Hepatocyte (in vitro differentiated cells): ENCODE measurements at regions not wholly inside any gene's neighbourhood (a gene's known extent, or its start where the extent isn't known, plus 50 kb on each side); places are given as distances from the start of the nearest gene placed in this dataset.

ENCODE experiments used
- DNase-seq: peaks from one replicate; pipeline ENCODE4 v3.0.0-alpha.2; 2016; ENCODE audit warnings: low spot score
- H2AFZ ChIP-seq: fragments of 200-600 bp; sonication (generic); 2 replicates; pipeline ENCODE4 v1.6.0; 2016; ENCODE audit warnings: antibody characterized with exemption, mild to moderate bottlenecking
- H3K27ac ChIP-seq: fragments of 200-600 bp; sonication (generic); 2 replicates; pipeline ENCODE4 v1.5.1; 2016; ENCODE audit warnings: mild to moderate bottlenecking
- H3K27me3 ChIP-seq: fragments of 200-600 bp; sonication (generic); 2 replicates; pipeline ENCODE4 v1.6.1; 2016
- H3K36me3 ChIP-seq: fragments of 200-600 bp; sonication (generic); replicated peaks from 2 replicates; pipeline ENCODE4 v1.5.1; 2016; ENCODE audit warnings: low read depth; ENCODE audit not compliant: insufficient read depth
- H3K4me1 ChIP-seq: fragments of 200-600 bp; sonication (generic); 2 replicates; pipeline ENCODE4 v1.5.1; 2016; ENCODE audit warnings: mild to moderate bottlenecking, moderate library complexity; ENCODE audit not compliant: insufficient read depth
- H3K4me2 ChIP-seq: fragments of 200-600 bp; sonication (generic); 2 replicates; pipeline ENCODE4 v1.6.0; 2016
- H3K4me3 ChIP-seq: fragments of 200-600 bp; sonication (generic); 2 replicates; pipeline ENCODE4 v1.5.1; 2016; ENCODE audit warnings: mild to moderate bottlenecking
- H3K79me2 ChIP-seq: fragments of 200-600 bp; sonication (generic); 2 replicates; pipeline ENCODE4 v1.6.0; 2017; ENCODE audit warnings: mild to moderate bottlenecking
- H3K9me2 ChIP-seq: fragments of 200-600 bp; sonication (generic); replicated peaks from 2 replicates; pipeline ENCODE4 v1.6.0; 2017; ENCODE audit warnings: mild to moderate bottlenecking; ENCODE audit not compliant: insufficient read depth
- H3K9me3 ChIP-seq: fragments of 200-600 bp; sonication (generic); 2 replicates; pipeline ENCODE4 v1.5.1; 2016; ENCODE audit warnings: low read depth, mild to moderate bottlenecking
- H4K20me1 ChIP-seq: fragments of 200-600 bp; sonication (generic); 2 replicates; pipeline ENCODE4 v1.6.0; 2016; ENCODE audit warnings: mild to moderate bottlenecking; ENCODE audit not compliant: insufficient read depth, poor library complexity, severe bottlenecking
- EZH2 ChIP-seq: fragments of 200-600 bp; sonication (generic); IDR thresholded peaks from 2 replicates; pipeline ENCODE4 v1.6.1; 2016; ENCODE audit warnings: antibody characterized with exemption, mild to moderate bottlenecking, borderline replicate concordance
- EZH2phosphoT487 ChIP-seq: fragments of 200-600 bp; sonication (generic); IDR thresholded peaks from one replicate; pipeline ENCODE4 v1.6.1; 2018; ENCODE audit warnings: antibody characterized with exemption, mild to moderate bottlenecking, low read depth, moderate library complexity; ENCODE audit not compliant: unreplicated experiment, severe bottlenecking
- WGBS: methylation state at CpG from one replicate; pipeline ENCODE4 v1.1.6; 2016; ENCODE audit warnings: low lambda C conversion rate; ENCODE audit errors: missing lambda C conversion rate; 5-methylcytosine and 5-hydroxymethylcytosine counted together
- TF ChIP-seq, protein P1 (sequence below): fragments of 200-600 bp; sonication (generic); IDR thresholded peaks from 2 replicates; pipeline ENCODE4 v1.5.1; 2016; ENCODE audit warnings: antibody characterized with exemption, mild to moderate bottlenecking; ENCODE audit not compliant: poor library complexity

DNA sequence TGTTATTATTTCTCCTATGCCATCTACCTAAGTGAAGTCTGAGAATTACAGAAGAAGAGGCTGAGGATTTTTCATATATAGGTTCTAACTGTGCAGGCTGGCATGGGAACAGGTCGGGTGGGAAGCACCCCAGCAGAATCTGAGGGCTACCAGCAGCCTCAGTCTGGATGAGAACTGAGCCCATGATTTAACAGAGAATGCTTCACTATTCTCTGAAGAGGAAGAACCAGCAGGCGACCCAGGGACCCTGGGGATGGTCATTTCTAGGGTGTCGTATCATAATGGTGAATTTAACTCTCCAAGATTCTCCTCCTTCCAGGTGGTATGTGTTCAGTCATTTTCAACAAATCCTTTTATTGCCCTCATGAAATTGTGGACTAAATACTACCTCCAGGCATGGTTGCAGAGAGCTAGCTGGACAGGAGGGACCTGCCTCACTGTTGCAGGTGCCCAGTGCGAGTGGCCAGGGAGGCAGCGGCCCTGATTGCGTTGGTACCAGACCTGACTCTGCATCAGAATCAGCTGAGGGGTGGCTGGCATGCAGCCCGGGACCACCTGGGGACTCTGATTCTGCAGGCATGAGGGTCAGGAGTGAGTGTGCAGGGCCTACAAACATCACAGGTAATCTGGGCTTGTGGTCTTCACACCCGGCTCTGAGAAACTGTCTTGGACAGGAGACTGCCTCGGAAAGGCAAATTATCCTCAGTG lies 272.2 kb downstream of the TSN start:
- Histone ChIP-seq H3K79me2 (no peaks in the 10 kb centered on the region), H3K36me3 (no peaks in the 10 kb centered on the region), H4K20me1 (no peaks in the 10 kb centered on the region), H3K4me2 (no peak overlapping the region), H3K9me3 (no peaks in the 10 kb centered on the region), H3K27ac (no peak overlapping the region), H3K27me3 (peaks cover 4% of the 10 kb centered on the region), H3K4me3 (no peak overlapping the region), H3K9me2 (no peaks in the 10 kb centered on the region), H2AFZ (no peak overlapping the region), H3K4me1 (no peaks in the 10 kb centered on the region)
- TF ChIP-seq EZH2phosphoT487 (no peak), EZH2 (no peak)
- TF ChIP-seq, protein P1, sequence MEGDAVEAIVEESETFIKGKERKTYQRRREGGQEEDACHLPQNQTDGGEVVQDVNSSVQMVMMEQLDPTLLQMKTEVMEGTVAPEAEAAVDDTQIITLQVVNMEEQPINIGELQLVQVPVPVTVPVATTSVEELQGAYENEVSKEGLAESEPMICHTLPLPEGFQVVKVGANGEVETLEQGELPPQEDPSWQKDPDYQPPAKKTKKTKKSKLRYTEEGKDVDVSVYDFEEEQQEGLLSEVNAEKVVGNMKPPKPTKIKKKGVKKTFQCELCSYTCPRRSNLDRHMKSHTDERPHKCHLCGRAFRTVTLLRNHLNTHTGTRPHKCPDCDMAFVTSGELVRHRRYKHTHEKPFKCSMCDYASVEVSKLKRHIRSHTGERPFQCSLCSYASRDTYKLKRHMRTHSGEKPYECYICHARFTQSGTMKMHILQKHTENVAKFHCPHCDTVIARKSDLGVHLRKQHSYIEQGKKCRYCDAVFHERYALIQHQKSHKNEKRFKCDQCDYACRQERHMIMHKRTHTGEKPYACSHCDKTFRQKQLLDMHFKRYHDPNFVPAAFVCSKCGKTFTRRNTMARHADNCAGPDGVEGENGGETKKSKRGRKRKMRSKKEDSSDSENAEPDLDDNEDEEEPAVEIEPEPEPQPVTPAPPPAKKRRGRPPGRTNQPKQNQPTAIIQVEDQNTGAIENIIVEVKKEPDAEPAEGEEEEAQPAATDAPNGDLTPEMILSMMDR = no peak
- 93% methylated on average over 9 of the region's 9 CpGs for WGBS
- DNase-seq = no peak

DNA sequence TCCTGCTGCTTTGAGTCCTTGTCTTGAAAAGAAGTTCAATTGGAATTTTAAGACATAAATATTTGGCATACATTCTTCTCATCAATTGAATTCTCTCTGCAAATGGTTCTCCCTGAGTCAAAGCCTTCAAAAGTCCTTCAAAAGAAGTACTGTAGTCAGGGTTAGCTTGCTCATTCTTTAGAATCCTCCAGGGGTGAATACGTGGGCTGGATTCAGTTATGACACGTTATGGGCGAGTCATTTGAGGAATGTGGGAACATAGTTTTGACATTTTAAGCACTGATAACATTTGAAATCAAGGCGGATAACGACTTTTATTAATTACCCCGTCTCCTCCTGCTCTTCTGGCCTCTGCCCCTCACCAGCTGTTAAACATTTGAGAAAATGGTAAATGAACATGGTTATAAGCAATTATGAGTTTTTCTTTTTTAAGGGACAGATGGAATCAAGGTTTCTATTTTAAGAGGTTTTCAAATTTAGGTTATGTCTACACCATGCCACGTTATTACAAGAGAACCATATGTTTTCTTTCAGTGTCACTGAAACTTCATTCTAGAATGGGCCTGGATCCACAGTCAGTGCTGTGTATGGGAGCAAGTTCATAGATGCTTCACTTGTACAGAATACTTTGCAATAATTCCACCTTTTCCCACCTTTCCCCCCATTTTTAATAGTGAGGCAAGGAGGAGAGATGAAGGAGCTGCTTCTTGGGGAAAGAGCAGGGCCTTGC lies 273.1 kb downstream of the TSN start:
- no peaks in the 10 kb centered on the region for H3K36me3 ChIP-seq
- no peak overlapping the region for H3K4me2 ChIP-seq
- H3K79me2 ChIP-seq = no peaks in the 10 kb centered on the region
- DNase-seq = no peak
- 63% methylated on average over 7 of the region's 7 CpGs for WGBS
- H2AFZ ChIP-seq = no peak overlapping the region
- H4K20me1 ChIP-seq = no peaks in the 10 kb centered on the region
- no peaks in the 10 kb centered on the region for H3K9me2 ChIP-seq
- H3K4me1 ChIP-seq = no peaks in the 10 kb centered on the region
- no peaks in the 10 kb centered on the region for H3K9me3 ChIP-seq
- H3K27ac ChIP-seq = no peak overlapping the region
- no peak overlapping the region for H3K4me3 ChIP-seq
- H3K27me3 ChIP-seq = peaks cover 5% of the 10 kb centered on the region
- TF ChIP-seq EZH2 (no peak), EZH2phosphoT487 (no peak)
- TF ChIP-seq, protein P1 = no peak

- Histone ChIP-seq H3K79me2 (no peaks in the 10 kb centered on the region), H2AFZ (no peak overlapping the region), H3K4me2 (no peak overlapping the region), H3K9me2 (no peaks in the 10 kb centered on the region), H3K36me3 (no peaks in the 10 kb centered on the region), H3K4me1 (no peaks in the 10 kb centered on the region), H3K27ac (no peak overlapping the region), H3K9me3 (no peaks in the 10 kb centered on the region), H3K27me3 (peaks cover 5% of the 10 kb centered on the region), H4K20me1 (no peaks in the 10 kb centered on the region), H3K4me3 (no peak overlapping the region)
- no peak for DNase-seq
- WGBS = 93% methylated on average over 7 of the region's 7 CpGs
- no peak for TF ChIP-seq EZH2phosphoT487
- TF ChIP-seq EZH2 = no peak
- TF ChIP-seq, protein P1 = no peak
Observed at GRCh38 chr2:122029456-122029855, 274.0 kb downstream of the TSN start.
